ENCODE measurements at regions not wholly inside any gene's neighbourhood (a gene's known extent, or its start where the extent isn't known, plus 50 kb on each side); places are given as distances from the start of the nearest gene placed in this dataset.
"Not testable (repeated sequence)": the region's sequence is repeated elsewhere in the genome, so short reads cannot be mapped to it uniquely, and the experiment has no call there.

GRCh38 chr6:74268815-74269599, 573.0 kb downstream of the CD109 start:
- TF ChIP-seq CTCF (conservative IDR thresholded peaks at IDR 0.05; ENCODE audit: control insufficient read depth, insufficient read depth, low read depth, low read length), result no peak
- H3K4me3 ChIP-seq (ENCODE audit: control insufficient read depth, low read depth, low read length), result no peak overlapping the region
- DNase-seq (ENCODE audit: low read depth), result no peak

- no peak overlapping the region for H3K4me3 ChIP-seq (ENCODE audit: control insufficient read depth, low read depth, low read length)
- no peak for DNase-seq (ENCODE audit: low read depth)
- no peak for TF ChIP-seq CTCF (conservative IDR thresholded peaks at IDR 0.05; ENCODE audit: control insufficient read depth, insufficient read depth, low read depth, low read length)
Observed at GRCh38 chr6:74259981-74260380, 564.0 kb downstream of the CD109 start.

GRCh38 chr6:74256781-74257180, 560.8 kb downstream of the CD109 start:
- H3K4me3 ChIP-seq (ENCODE audit: control insufficient read depth, low read depth, low read length), result no peak overlapping the region
- no peak for TF ChIP-seq CTCF (conservative IDR thresholded peaks at IDR 0.05; ENCODE audit: control insufficient read depth, insufficient read depth, low read depth, low read length)
- no peak for DNase-seq (ENCODE audit: low read depth)

GRCh38 chr6:74256381-74256780, 560.4 kb downstream of the CD109 start:
- no peak for DNase-seq (ENCODE audit: low read depth)
- TF ChIP-seq CTCF (conservative IDR thresholded peaks at IDR 0.05; ENCODE audit: control insufficient read depth, insufficient read depth, low read depth, low read length), result no peak
- H3K4me3 ChIP-seq (ENCODE audit: control insufficient read depth, low read depth, low read length), result no peak overlapping the region

GRCh38 chr6:74255007-74255406, 559.0 kb downstream of the CD109 start:
- H3K4me3 ChIP-seq (ENCODE audit: control insufficient read depth, low read depth, low read length); DNase-seq (ENCODE audit: low read depth): not testable (repeated sequence)

- not testable (repeated sequence) for H3K4me3 ChIP-seq (ENCODE audit: control insufficient read depth, low read depth, low read length)
Observed at GRCh38 chr6:74254147-74254546, 558.1 kb downstream of the CD109 start.

GRCh38 chr6:74253261-74253660, 557.3 kb downstream of the CD109 start:
- DNase-seq (ENCODE audit: low read depth), result no peak
- H3K4me3 ChIP-seq (ENCODE audit: control insufficient read depth, low read depth, low read length), result no peak overlapping the region
- no peak for TF ChIP-seq CTCF (conservative IDR thresholded peaks at IDR 0.05; ENCODE audit: control insufficient read depth, insufficient read depth, low read depth, low read length)

More at GRCh38 chr6:74254147-74254546, 558.1 kb downstream of the CD109 start:
- DNase-seq (ENCODE audit: low read depth), result not testable (repeated sequence)

Data from fibroblast of mammary gland (primary cell).